ENCODE measurements at regions not wholly inside any gene's neighbourhood (a gene's known extent, or its start where the extent isn't known, plus 50 kb on each side); places are given as distances from the start of the nearest gene placed in this dataset.

- H3K4me3 ChIP-seq (ENCODE audit: low read depth, poor library complexity, severe bottlenecking) = no peak overlapping the region
- no peak for DNase-seq (ENCODE audit: low spot score in 2 of 2)
- TF ChIP-seq, protein P1, sequence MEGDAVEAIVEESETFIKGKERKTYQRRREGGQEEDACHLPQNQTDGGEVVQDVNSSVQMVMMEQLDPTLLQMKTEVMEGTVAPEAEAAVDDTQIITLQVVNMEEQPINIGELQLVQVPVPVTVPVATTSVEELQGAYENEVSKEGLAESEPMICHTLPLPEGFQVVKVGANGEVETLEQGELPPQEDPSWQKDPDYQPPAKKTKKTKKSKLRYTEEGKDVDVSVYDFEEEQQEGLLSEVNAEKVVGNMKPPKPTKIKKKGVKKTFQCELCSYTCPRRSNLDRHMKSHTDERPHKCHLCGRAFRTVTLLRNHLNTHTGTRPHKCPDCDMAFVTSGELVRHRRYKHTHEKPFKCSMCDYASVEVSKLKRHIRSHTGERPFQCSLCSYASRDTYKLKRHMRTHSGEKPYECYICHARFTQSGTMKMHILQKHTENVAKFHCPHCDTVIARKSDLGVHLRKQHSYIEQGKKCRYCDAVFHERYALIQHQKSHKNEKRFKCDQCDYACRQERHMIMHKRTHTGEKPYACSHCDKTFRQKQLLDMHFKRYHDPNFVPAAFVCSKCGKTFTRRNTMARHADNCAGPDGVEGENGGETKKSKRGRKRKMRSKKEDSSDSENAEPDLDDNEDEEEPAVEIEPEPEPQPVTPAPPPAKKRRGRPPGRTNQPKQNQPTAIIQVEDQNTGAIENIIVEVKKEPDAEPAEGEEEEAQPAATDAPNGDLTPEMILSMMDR (IDR thresholded peaks at IDR 0.05) = no peak
- no peak for TF ChIP-seq POLR2A (IDR thresholded peaks at IDR 0.05)
- 63 to 81% methylated on average over 1 of the region's 1 CpG for WGBS, 2 donors
- intact Hi-C loops (cut with DNase I; ENCODE audit: low total_unique reads) = no loop called here
These were observed 158.9 kb upstream of the COL11A1 start for GRCh38 chr1:103267266-103267665.

DNA sequence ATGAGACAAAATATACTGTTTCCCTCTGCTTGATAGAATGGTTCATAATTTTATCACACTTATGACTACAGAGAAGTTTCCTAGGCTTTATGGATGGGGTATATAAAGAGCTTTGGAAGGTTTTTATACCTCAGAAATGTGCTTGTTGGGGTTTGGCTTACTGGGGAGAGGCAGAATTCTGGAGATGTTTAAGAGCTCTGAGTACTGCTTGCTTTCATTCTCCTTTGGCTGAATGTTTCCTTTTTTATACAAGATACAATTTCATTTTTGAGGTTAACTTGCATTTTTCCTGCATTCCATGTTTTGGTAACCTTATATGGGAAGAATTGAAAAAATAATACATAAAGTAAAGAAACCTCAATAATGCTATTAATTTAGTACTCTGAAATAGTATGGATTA is 157.7 kb upstream of the COL11A1 start:
- intact Hi-C loops (cut with DNase I; ENCODE audit: low total_unique reads) = no loop called here
- TF ChIP-seq, protein P1 (IDR thresholded peaks at IDR 0.05) = no peak
- TF ChIP-seq POLR2A (IDR thresholded peaks at IDR 0.05) = no peak

DNA sequence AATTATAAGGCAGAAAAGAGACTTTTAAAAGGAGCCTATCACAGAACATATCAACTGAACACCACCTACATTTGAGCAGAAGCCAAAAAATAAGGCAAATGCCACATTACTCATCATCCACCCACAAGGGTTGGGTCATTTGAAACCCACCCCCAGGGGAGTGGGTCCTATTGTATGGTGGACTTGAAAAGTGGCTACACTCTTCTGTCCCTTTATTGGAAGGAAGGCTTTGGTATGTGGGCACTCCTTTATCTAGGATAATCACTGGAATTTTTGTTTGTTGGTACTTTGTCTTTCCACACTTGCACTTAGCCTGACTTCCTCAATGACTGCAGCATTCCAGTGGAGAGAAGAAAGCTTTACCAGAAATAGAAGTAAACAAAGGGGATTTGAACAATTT is 157.2 kb upstream of the COL11A1 start:
- TF ChIP-seq, protein P1 (IDR thresholded peaks at IDR 0.05) = no peak
- TF ChIP-seq POLR2A (IDR thresholded peaks at IDR 0.05) = no peak
- H3K4me3 ChIP-seq (ENCODE audit: low read depth, poor library complexity, severe bottlenecking) = no peak overlapping the region
- DNase-seq (ENCODE audit: low spot score in 2 of 2) = no peak
- intact Hi-C loops (cut with DNase I; ENCODE audit: low total_unique reads) = no loop called here

More for the DNA sequence above, 157.7 kb upstream of the COL11A1 start:
- no peak for DNase-seq (ENCODE audit: low spot score in 2 of 2)
- no peak overlapping the region for H3K4me3 ChIP-seq (ENCODE audit: low read depth, poor library complexity, severe bottlenecking)

DNA sequence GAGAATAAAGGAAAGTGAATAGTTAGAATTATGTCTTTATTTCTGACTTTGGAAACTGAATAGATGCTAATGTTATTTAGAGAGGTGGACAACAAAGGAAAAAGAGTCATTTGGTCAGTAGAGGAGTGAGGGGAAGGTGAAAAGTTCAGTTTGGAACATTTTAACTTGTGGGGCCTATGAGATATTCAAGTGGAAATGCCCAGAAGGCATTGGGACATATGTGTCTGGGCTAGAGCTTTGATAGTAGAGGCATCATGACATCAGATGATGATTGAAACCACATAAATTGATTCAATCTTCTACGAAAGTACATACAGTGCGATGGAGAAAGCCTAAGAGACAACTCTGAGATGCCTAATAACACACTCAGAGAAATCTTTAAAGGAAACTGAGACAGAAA is 151.7 kb upstream of the COL11A1 start:
- no peak overlapping the region for H3K4me3 ChIP-seq (ENCODE audit: low read depth, poor library complexity, severe bottlenecking)
- TF ChIP-seq, protein P1 (IDR thresholded peaks at IDR 0.05) = no peak
- no peak for TF ChIP-seq POLR2A (IDR thresholded peaks at IDR 0.05)
- intact Hi-C loops (cut with DNase I; ENCODE audit: low total_unique reads) = no loop called here
- no peak for DNase-seq (ENCODE audit: low spot score in 2 of 2)
- 74 to 81% methylated on average over 2 of the region's 2 CpGs for WGBS, 2 donors

- H3K4me3 ChIP-seq (ENCODE audit: low read depth, poor library complexity, severe bottlenecking) = no peak overlapping the region
- TF ChIP-seq, protein P1 (IDR thresholded peaks at IDR 0.05) = no peak
- no peak for TF ChIP-seq POLR2A (IDR thresholded peaks at IDR 0.05)
- DNase-seq (ENCODE audit: low spot score in 2 of 2) = no peak
- intact Hi-C loops (cut with DNase I; ENCODE audit: low total_unique reads) = no loop called here
- 91 to 94% methylated on average over 1 of the region's 1 CpG for WGBS, 2 donors
These were observed 148.2 kb upstream of the COL11A1 start for GRCh38 chr1:103256490-103256889.

DNA sequence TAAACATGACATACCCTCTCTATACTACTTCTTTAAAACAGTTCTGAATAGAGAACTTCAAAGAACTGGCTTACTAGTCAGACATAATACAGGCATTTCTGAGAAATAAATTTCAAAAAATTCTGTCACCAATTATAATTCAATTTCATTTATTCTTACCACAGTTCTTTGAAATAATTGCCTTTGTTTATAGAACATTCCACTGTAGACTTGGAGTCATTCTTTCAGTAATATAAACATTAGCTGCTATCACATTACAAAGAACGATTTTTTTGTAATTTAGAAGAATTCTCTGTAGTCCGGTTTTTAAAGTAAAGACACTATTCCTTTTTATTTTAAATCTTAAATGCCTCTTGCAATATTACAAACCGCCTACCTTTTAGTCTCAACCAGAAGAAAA is 146.4 kb upstream of the COL11A1 start:
- DNase-seq (ENCODE audit: low spot score in 2 of 2) = no peak
- H3K4me3 ChIP-seq (ENCODE audit: low read depth, poor library complexity, severe bottlenecking) = no peak overlapping the region
- WGBS, 2 donors = 66 to 76% methylated on average over 3 of the region's 3 CpGs
- TF ChIP-seq POLR2A (IDR thresholded peaks at IDR 0.05) = no peak
- TF ChIP-seq, protein P1 (IDR thresholded peaks at IDR 0.05) = no peak
- intact Hi-C loops (cut with DNase I; ENCODE audit: low total_unique reads) = no loop called here
